ENCODE measurements at regions not wholly inside any gene's neighbourhood (a gene's known extent, or its start where the extent isn't known, plus 50 kb on each side); places are given as distances from the start of the nearest gene placed in this dataset.

DNA sequence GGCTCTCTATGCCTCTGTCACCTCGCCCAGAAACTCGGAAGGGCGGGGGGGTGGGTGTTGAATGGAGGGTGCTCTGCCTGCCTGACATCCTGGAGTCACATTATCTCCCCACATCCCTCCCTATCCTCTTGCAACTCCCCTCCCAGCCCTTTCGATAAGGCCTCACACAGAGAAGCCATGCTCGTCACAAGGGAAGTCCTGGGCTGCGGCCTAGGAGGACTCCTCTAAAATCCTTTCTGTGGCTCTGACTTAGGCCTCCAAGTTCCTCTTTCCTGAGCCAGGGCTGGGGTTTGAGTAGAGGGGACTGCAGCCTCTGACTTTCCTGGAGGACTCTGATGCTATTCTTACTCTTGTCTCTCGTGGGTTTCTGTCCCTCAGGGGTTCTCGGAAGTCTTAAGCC lies 75.0 kb upstream of the PKDCC start:
- TF ChIP-seq, protein P1, sequence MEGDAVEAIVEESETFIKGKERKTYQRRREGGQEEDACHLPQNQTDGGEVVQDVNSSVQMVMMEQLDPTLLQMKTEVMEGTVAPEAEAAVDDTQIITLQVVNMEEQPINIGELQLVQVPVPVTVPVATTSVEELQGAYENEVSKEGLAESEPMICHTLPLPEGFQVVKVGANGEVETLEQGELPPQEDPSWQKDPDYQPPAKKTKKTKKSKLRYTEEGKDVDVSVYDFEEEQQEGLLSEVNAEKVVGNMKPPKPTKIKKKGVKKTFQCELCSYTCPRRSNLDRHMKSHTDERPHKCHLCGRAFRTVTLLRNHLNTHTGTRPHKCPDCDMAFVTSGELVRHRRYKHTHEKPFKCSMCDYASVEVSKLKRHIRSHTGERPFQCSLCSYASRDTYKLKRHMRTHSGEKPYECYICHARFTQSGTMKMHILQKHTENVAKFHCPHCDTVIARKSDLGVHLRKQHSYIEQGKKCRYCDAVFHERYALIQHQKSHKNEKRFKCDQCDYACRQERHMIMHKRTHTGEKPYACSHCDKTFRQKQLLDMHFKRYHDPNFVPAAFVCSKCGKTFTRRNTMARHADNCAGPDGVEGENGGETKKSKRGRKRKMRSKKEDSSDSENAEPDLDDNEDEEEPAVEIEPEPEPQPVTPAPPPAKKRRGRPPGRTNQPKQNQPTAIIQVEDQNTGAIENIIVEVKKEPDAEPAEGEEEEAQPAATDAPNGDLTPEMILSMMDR (IDR thresholded peaks at IDR 0.05; ENCODE audit: insufficient read depth, low read depth, low read length, missing control alignments) = no peak
- no peak overlapping the region for H3K4me3 ChIP-seq (ENCODE audit: low read depth, low read length)
- DNase-seq (ENCODE audit: low read depth) = no peak

DNA sequence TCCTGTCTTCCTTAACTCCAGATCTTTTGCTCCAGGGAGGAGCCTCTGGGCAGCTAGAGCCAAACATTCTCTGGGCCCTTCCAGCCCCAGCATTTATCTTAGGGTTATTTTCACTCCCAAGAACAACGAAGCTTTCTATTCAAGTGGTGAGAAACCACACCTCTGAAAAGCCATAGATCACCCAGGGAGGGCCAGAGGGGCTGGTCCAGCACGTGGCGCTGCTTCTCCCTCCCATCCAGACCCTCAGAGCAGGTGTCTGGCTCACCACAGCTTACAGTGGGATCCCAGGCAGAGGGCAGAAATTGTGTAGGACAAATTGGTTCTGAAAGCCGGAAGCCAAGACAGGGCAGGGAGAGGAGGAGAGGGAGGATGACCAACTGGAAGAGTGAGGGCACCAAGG lies 74.0 kb upstream of the PKDCC start:
- DNase-seq (ENCODE audit: low read depth) = no peak
- no peak overlapping the region for H3K4me3 ChIP-seq (ENCODE audit: low read depth, low read length)
- TF ChIP-seq, protein P1 (IDR thresholded peaks at IDR 0.05; ENCODE audit: insufficient read depth, low read depth, low read length, missing control alignments) = no peak

DNA sequence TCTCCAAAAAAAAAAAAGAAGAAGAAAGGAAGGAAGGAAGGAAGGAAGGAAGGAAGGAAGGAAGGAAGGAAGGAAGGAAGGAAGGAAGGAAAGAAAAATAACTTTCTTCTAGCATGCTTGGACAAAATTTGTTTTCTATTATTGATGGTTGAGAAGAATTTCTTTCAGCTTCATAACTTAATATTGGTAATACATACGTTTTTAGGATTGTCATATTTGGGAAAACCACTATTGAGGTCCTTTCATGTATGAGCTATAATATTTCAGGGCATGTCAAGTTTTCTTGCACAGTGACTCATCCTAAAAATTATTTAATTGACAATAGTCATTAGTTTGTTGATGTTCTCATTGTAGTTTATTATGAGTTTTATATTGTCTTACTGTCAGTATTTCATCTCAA lies 66.4 kb upstream of the PKDCC start:
- H3K4me3 ChIP-seq (ENCODE audit: low read depth, low read length) = no peak overlapping the region
- DNase-seq (ENCODE audit: low read depth) = no peak
- TF ChIP-seq, protein P1 (IDR thresholded peaks at IDR 0.05; ENCODE audit: insufficient read depth, low read depth, low read length, missing control alignments) = no peak

DNA sequence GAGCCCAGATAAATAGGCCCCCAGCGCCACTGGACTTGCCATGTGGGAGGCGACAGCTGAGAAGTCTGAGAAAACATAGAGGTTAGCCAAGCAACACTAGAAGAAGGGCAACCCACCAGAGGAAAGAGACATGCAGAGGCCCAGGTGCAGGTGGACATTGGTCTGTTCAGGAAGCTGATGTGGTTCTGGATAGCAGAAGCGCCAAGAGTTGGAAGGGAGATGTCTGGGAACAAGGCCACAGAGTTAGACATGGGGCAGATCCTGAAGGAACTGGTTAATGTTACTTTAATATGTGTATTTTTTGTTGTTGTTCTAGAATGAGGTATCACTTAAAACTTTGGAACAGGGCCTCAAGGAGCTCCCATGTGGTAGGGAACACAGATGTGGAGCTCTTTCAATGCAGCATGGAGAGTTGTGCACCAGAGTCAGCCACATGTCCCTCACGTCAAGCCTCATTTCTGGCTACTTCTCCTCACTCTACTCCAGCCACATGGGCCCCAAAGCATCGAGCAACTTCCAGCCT lies 62.2 kb upstream of the PKDCC start:
- no peak overlapping the region for H3K4me3 ChIP-seq (ENCODE audit: low read depth, low read length)
- DNase-seq (ENCODE audit: low read depth) = no peak
- TF ChIP-seq, protein P1 (IDR thresholded peaks at IDR 0.05; ENCODE audit: insufficient read depth, low read depth, low read length, missing control alignments) = no peak

DNA sequence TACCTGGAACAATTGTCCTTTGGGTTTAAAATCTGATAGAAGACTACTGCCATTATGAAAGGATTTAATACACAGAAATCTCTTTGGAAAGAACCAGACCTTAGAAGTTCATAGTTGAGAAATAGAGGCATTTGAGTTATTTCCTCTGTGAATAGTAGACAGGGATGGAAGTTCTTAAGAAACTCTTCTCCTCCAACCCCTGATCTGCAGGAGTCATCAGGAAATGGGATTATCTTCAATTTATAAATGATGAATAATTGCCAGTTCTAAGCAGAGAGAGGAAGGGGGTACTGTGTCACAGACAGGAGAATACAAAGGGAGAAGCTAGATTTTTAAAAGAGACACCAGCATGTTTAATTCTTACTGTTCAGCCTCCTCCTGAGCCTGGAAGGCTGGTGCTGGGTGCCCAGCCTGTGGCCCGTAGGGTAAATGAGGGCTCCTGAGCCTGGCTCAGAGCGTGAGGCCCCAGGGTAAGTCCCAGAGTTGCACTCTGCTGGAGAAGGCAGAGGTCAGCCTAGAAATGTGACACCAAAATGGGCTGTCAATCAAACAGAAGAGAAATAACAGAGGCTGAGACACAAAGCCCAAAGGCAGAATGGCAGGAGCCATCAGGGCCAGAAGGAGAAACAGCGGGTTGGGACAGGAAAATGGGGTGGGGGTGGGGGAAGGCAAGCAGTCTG lies 58.2 kb upstream of the PKDCC start:
- no peak overlapping the region for H3K4me3 ChIP-seq (ENCODE audit: low read depth, low read length)
- TF ChIP-seq, protein P1 (IDR thresholded peaks at IDR 0.05; ENCODE audit: insufficient read depth, low read depth, low read length, missing control alignments) = no peak
- DNase-seq (ENCODE audit: low read depth) = no peak

DNA sequence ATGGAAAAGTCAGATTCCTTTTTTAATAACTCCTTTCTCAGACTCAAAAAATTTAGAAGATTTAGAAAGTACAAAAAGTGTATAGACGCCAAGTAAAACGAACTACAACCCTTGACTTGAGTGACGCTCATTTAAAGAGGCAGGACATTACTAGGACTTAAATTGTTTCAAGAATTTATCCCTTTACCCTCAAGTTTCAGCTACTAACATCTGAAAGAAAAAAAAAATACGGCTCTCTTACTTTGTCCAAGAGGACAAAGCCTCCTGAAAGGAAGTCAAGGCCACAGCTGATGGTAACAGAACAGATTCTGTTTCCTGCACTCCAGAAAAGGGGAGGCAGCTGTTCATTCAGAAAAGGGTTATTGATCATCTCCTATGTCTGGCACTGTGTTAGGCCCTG lies 57.6 kb upstream of the PKDCC start:
- TF ChIP-seq, protein P1 (IDR thresholded peaks at IDR 0.05; ENCODE audit: insufficient read depth, low read depth, low read length, missing control alignments) = no peak
- H3K4me3 ChIP-seq (ENCODE audit: low read depth, low read length) = no peak overlapping the region
- DNase-seq (ENCODE audit: low read depth) = no peak

DNA sequence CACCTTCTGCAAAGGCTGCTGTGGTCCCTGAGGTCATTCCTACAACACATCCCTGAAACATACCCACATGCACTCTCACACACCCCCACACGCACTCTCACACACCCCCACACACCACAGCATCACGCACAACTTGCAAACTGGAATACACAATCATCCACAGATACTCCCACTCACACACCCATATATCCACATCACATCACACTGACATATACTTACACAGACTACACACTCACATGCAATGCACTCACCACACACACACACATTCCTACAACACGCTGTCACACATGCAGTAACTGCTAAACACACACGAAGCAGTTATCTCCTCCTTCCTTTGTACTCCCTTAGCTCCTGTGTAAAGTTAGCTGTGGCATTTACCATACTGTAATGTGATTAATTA lies 57.1 kb upstream of the PKDCC start:
- TF ChIP-seq, protein P1 (IDR thresholded peaks at IDR 0.05; ENCODE audit: insufficient read depth, low read depth, low read length, missing control alignments) = no peak

More for the DNA sequence above, 57.1 kb upstream of the PKDCC start:
- no peak overlapping the region for H3K4me3 ChIP-seq (ENCODE audit: low read depth, low read length)
- DNase-seq (ENCODE audit: low read depth) = no peak

All from GM12865 (cell line).